K562 (cell line): ENCODE measurements at regions not wholly inside any gene's neighbourhood (a gene's known extent, or its start where the extent isn't known, plus 50 kb on each side); places are given as distances from the start of the nearest gene placed in this dataset.

Experiments used
- BRF2 ChIP-seq: IDR thresholded peaks from 3 replicates; pipeline ENCODE4 v1.6.1; 2011; ENCODE audit warnings: borderline replicate concordance, mild to moderate bottlenecking; ENCODE audit not compliant: insufficient read length, insufficient read depth
- CBX1 ChIP-seq: sonication (generic); IDR thresholded peaks from 2 replicates; pipeline ENCODE4 v1.6.1; 2016; ENCODE audit warnings: antibody characterized with exemption, low read depth, mild to moderate bottlenecking
- CTCF ChIP-seq, 3 experiments: IDR thresholded peaks in 2 of 3; conservative IDR thresholded peaks in 1 of 3; 2 replicates each; pipeline ENCODE4 v1.5.1; 2011 to 2012; ENCODE audit warnings: low read length in 3 of 3, mild to moderate bottlenecking in 3 of 3, control low read depth in 2 of 3, improper control_type of control experiment in 1 of 3, inconsistent platforms in 1 of 3, low read depth in 1 of 3, mixed read lengths in 1 of 3, moderate library complexity in 1 of 3; ENCODE audit not compliant: insufficient read depth in 2 of 3
- FUS ChIP-seq: fragments of 200-400 bp; formaldehyde crosslinking; optimal IDR thresholded peaks from 2 replicates; pipeline ENCODE3; 2017; ENCODE audit warnings: low read depth, low read length
- HINFP ChIP-seq: fragments of 450-650 bp; conservative IDR thresholded peaks from 2 replicates; pipeline ENCODE4 v1.6.1; 2016; ENCODE audit warnings: missing genetic modification characterization, low read depth, mild to moderate bottlenecking, control low read depth, missing compliant biosample characterization
- LEF1 ChIP-seq: fragments of 450-650 bp; IDR thresholded peaks from 2 replicates; pipeline ENCODE4 v1.6.1; 2016; ENCODE audit warnings: mild to moderate bottlenecking
- POLR2AphosphoS5 ChIP-seq: IDR thresholded peaks from 2 replicates; pipeline ENCODE4 v1.6.1; 2011; ENCODE audit warnings: mild to moderate bottlenecking, low read depth, low read length, moderate library complexity; ENCODE audit not compliant: control insufficient read depth, insufficient read depth
- SPI1 ChIP-seq: IDR thresholded peaks from 2 replicates; pipeline ENCODE4 v1.6.1; 2011; ENCODE audit warnings: low read depth, low read length, control low read depth, borderline replicate concordance
- STAG1 ChIP-seq: sonication (generic); formaldehyde crosslinking; IDR thresholded peaks from 2 replicates; pipeline ENCODE4 v1.5.0; 2020; ENCODE audit warnings: missing genetic modification reagents, borderline replicate concordance
- ZNF12 ChIP-seq: sonication (generic); formaldehyde crosslinking; IDR thresholded peaks from 2 replicates; pipeline ENCODE4 v1.4.0; 2020; ENCODE audit warnings: mild to moderate bottlenecking, missing genetic modification reagents
- ZNF280B ChIP-seq: fragments of 250-450 bp; sonication (Bioruptor Pico); IDR thresholded peaks from 2 replicates; pipeline ENCODE4 v1.5.1; 2021; ENCODE audit warnings: mild to moderate bottlenecking
- ZNF592 ChIP-seq: fragments of 450-650 bp; IDR thresholded peaks from 2 replicates; pipeline ENCODE4 v1.6.1; 2017; ENCODE audit warnings: antibody characterized with exemption, mild to moderate bottlenecking

- TF ChIP-seq FUS (no peak), BRF2 (no peak), CTCF (IDR thresholded peaks at IDR 0.05 in 2 of 3, conservative IDR thresholded peaks at IDR 0.05 in 1 of 3; ENCODE audit: insufficient read depth in 2 of 3, low read depth in 1 of 3, low read length in 3 of 3) (no peak), ZNF592 (no peak), SPI1 (no peak), POLR2AphosphoS5 (no peak), STAG1 (CRISPR knock-in tag) (no peak), LEF1 (no peak), CBX1 (no peak), ZNF12 (CRISPR knock-in tag) (no peak), ZNF280B (CRISPR knock-in tag) (no peak), HINFP (tag) (no peak)
Observed at GRCh38 chr6:30397697-30398096, 52.7 kb downstream of the RPP21 start.
